ENCODE measurements at regions not wholly inside any gene's neighbourhood (a gene's known extent, or its start where the extent isn't known, plus 50 kb on each side); places are given as distances from the start of the nearest gene placed in this dataset.

- TF ChIP-seq CTCF (optimal IDR thresholded peaks at IDR 0.05 in 1 of 3, IDR thresholded peaks at IDR 0.05 in 1 of 3, conservative IDR thresholded peaks at IDR 0.05 in 1 of 3; ENCODE audit: extremely low read depth in 1 of 3, insufficient read depth in 2 of 3, low read length in 3 of 3) (no peak), EZH2 (IDR thresholded peaks at IDR 0.05; ENCODE audit: low read length) (no peak)
Observed at GRCh38 chr10:130871406-130871805, 440.1 kb downstream of the TCERG1L start.
